Ovary (tissue), 7 donors: ENCODE measurements at regions not wholly inside any gene's neighbourhood (a gene's known extent, or its start where the extent isn't known, plus 50 kb on each side); places are given as distances from the start of the nearest gene placed in this dataset.

ENCODE experiments used
- DNase-seq, 5 donors: peaks; one replicate each; pipeline ENCODE4 v3.0.0-alpha.2; 2019 to 2020
- H3K27ac ChIP-seq, 2 donors: fragments of 200-600 bp; one replicate each; pipeline versions ENCODE4 v1.5.1 to v1.8.0; 2019 to 2022
- H3K27me3 ChIP-seq: fragments of 200-600 bp; one replicate; pipeline ENCODE4 v1.8.0; 2022
- H3K36me3 ChIP-seq: fragments of 200-600 bp; sonication (generic); one replicate; pipeline ENCODE4 v1.5.1; 2019
- H3K4me1 ChIP-seq: one replicate; pipeline ENCODE4 v1.8.1; 2013; ENCODE audit warnings: mild to moderate bottlenecking, moderate library complexity; ENCODE audit not compliant: insufficient read depth
- H3K4me3 ChIP-seq: fragments of 200-600 bp; sonication (generic); one replicate; pipeline ENCODE4 v1.5.1; 2017
- H3K9me3 ChIP-seq, 2 donors: fragments of 200-600 bp in 1 of 2; sonication (generic) in 1 of 2; one replicate each; pipeline versions ENCODE4 v1.5.1 to v1.8.1; 2013 to 2019; ENCODE audit warnings: mild to moderate bottlenecking in 1 of 2, moderate library complexity in 1 of 2
- EP300 ChIP-seq: sonication (generic); formaldehyde crosslinking; IDR thresholded peaks from one replicate; pipeline ENCODE4 v1.6.1; 2017; ENCODE audit warnings: antibody characterized with exemption
- POLR2A ChIP-seq: fragments of 450-650 bp; IDR thresholded peaks from one replicate; pipeline ENCODE4 v1.6.1; 2017; ENCODE audit warnings: antibody characterized with exemption, mild to moderate bottlenecking, moderate library complexity
- WGBS, 3 donors: extraction: QIAGEN DNeasy Blood & Tissue Kit in 1 of 3; methylation state at CpG; one replicate each; pipeline versions ENCODE4 v1.1.5 to v1.1.7; 2013 to 2017; 5-methylcytosine and 5-hydroxymethylcytosine counted together
- intact Hi-C, 4 donors: fragments of 100-400 bp; cut with DNase I; formaldehyde crosslinking; loops; one replicate each; pipeline versions ENCODE4 v1.11.0 to v1.15.1; 2022 to 2023
- TF ChIP-seq, protein P1 (sequence below), 3 donors: fragments of 450-650 bp in 2 of 3; fragments of 200-600 bp in 1 of 3; IDR thresholded peaks; one replicate each; pipeline versions ENCODE4 v1.5.1 to v1.8.0; 2016 to 2022; ENCODE audit warnings: antibody characterized with exemption in 3 of 3, mild to moderate bottlenecking in 1 of 3
- donor health status: DM: no; HTN: no; CAD: no; lungs with moderate emphysema.
- donor health status: DM: no; HTN: no; CAD: no.
- donor health status: Bipolar disorder and iron deficiency.
- donor health status: DM: no; HTN: no; CAD: no.
- donor health status: DM: yes; HTN: yes; CAD: no.

DNA sequence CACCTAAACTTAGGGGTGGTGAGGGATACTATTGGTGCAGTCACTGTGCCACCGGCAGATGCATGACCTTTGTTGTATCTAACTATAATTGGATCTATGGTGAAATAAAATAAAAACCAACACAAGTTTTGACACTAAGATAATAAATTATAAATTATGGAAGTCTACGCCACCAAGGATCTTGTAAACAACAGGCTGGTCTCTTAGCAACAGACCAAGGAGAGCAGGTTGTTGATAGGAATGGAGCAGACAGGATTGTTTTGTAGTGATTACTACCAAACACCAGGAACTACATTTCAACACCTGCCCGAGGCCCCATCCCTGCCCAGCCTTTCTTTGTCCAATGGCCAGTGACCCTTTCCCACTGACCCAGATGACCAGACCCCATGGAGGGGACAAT, 1178.0 kb downstream of the VRK1 start:
- Histone ChIP-seq H3K27ac (no peak overlapping the region), H3K27me3 (no peaks in the 10 kb centered on the region), H3K9me3 (no peaks in the 10 kb centered on the region), H3K4me3 (no peak overlapping the region), H3K36me3 (no peaks in the 10 kb centered on the region), H3K4me1 (peaks cover 3% of the 10 kb centered on the region)
- TF ChIP-seq EP300: no peak
- TF ChIP-seq, protein P1, sequence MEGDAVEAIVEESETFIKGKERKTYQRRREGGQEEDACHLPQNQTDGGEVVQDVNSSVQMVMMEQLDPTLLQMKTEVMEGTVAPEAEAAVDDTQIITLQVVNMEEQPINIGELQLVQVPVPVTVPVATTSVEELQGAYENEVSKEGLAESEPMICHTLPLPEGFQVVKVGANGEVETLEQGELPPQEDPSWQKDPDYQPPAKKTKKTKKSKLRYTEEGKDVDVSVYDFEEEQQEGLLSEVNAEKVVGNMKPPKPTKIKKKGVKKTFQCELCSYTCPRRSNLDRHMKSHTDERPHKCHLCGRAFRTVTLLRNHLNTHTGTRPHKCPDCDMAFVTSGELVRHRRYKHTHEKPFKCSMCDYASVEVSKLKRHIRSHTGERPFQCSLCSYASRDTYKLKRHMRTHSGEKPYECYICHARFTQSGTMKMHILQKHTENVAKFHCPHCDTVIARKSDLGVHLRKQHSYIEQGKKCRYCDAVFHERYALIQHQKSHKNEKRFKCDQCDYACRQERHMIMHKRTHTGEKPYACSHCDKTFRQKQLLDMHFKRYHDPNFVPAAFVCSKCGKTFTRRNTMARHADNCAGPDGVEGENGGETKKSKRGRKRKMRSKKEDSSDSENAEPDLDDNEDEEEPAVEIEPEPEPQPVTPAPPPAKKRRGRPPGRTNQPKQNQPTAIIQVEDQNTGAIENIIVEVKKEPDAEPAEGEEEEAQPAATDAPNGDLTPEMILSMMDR (IDR thresholded peaks at IDR 0.05): no peak
- TF ChIP-seq POLR2A: no peak
- no peak for DNase-seq
- 70 to 84% (median 81%) methylated on average over 3 of the region's 3 CpGs for WGBS, 3 donors
- intact Hi-C loops: no loop called here

DNA sequence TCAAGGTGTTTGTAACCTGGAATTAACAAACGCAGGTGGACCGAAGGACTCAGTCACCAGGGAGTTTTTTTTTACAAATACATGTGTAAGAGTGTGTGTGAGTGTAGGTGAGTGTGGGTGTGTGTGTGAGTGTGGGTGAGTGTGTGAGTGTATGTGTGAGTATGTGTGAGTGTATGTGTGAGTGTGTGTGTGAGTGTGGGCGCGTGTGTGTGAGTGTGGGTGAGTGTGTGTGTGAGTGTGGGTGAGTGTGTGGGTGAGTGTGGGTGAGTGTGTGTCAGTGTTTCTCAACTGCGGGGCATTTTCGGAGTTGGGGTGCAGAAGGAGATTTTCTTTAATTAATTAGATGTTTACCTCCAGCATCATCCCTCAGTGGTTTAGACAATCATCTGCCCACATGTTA, 1178.8 kb downstream of the VRK1 start:
- no peak for DNase-seq
- 68 to 89% (median 85%) methylated on average over 6 of the region's 6 CpGs for WGBS, 3 donors
- no peak for TF ChIP-seq EP300
- TF ChIP-seq, protein P1 (IDR thresholded peaks at IDR 0.05): no peak
- TF ChIP-seq POLR2A: no peak
- no peaks in the 10 kb centered on the region for H3K36me3 ChIP-seq
- H3K27ac ChIP-seq: no peak overlapping the region
- no peaks in the 10 kb centered on the region for H3K27me3 ChIP-seq
- no peaks in the 10 kb centered on the region for H3K9me3 ChIP-seq
- H3K4me1 ChIP-seq: peaks cover 3% of the 10 kb centered on the region
- intact Hi-C loops: no loop called here
- no peak overlapping the region for H3K4me3 ChIP-seq

DNA sequence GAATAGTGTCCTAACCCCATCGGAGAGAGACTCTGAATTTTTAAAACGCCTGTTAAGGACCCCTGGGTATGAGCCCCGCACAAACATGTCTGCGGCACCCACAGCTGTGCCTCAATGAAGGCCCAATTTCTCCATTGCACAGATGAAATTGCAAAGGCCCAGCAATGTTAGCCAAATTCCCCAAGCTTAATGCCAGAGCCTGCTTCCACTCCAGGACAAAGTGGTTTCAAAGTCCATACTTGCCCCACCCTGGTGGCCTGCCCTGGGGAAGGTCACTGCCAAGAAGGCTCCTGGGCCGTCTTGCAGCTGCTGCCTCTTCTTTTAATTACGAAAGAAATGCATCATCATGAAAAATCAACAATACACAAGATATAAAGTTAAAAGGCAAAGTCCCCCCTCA, 1179.7 kb downstream of the VRK1 start:
- Histone ChIP-seq H3K27ac (no peak overlapping the region), H3K36me3 (no peaks in the 10 kb centered on the region), H3K4me3 (peak overlapping the region; percentile 6), H3K4me1 (peaks cover 3% of the 10 kb centered on the region), H3K9me3 (no peaks in the 10 kb centered on the region), H3K27me3 (no peaks in the 10 kb centered on the region)
- 56 to 72% (median 67%) methylated on average over 6 of the region's 6 CpGs for WGBS, 3 donors
- TF ChIP-seq, protein P1 (IDR thresholded peaks at IDR 0.05): no peak
- TF ChIP-seq EP300: no peak
- no peak for TF ChIP-seq POLR2A
- peak in 1 of 5 donors; percentile 35 for DNase-seq
- intact Hi-C loops: no loop called here

DNA sequence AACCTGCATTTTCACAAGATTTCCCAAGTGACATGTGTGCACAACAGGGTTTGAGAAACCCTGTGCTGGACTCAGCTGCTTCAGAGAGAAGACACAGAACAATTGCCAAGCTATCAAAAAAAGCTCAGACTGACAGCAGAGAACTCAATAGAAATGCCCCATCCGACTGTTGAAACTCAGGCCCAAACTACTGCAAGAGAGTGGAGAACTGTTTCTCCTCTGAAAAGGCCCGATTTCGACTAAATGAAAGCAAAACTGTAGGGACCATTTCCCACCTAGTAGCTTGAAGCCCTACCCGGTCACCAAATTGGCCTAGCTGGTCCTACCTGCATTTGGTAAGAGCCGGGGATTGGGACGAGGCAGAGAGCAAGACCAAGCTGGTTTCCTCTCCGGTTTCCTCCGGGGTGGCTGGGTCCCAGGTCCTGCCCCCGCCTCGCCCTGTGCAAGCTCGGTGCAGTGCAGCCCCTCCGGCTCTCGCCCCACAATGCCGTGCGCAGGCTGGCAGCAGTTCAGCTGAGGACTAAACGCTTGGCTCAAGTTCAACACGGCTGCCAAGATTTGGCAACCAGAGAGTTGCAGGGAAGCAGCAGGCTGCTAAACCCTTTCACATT, 1180.6 kb downstream of the VRK1 start:
- peak overlapping the region; percentile 48 for H3K4me3 ChIP-seq
- H3K27me3 ChIP-seq: no peaks in the 10 kb centered on the region
- peaks cover 3% of the 10 kb centered on the region for H3K4me1 ChIP-seq
- TF ChIP-seq, protein P1 (IDR thresholded peaks at IDR 0.05): no peak
- TF ChIP-seq POLR2A (no peak), EP300 (no peak)
- intact Hi-C loops: no loop called here
- no peaks in the 10 kb centered on the region for H3K9me3 ChIP-seq
- no peaks in the 10 kb centered on the region for H3K36me3 ChIP-seq
- WGBS, 3 donors: 5 to 8% (median 6%) methylated on average over 17 of the region's 17 CpGs
- H3K27ac ChIP-seq: peak overlapping the region; percentile 33 to 36
- peak; percentile 74 to 91 (median 87) for DNase-seq
